NCI-H2196 (cell line): ENCODE measurements at regions not wholly inside any gene's neighbourhood (a gene's known extent, or its start where the extent isn't known, plus 50 kb on each side); places are given as distances from the start of the nearest gene placed in this dataset.

ENCODE experiments used
- DNase-seq: peaks from one replicate; lab custom pipeline; 2025; ENCODE audit not compliant: unreplicated experiment; lab: John Stamatoyannopoulos, UW

DNA sequence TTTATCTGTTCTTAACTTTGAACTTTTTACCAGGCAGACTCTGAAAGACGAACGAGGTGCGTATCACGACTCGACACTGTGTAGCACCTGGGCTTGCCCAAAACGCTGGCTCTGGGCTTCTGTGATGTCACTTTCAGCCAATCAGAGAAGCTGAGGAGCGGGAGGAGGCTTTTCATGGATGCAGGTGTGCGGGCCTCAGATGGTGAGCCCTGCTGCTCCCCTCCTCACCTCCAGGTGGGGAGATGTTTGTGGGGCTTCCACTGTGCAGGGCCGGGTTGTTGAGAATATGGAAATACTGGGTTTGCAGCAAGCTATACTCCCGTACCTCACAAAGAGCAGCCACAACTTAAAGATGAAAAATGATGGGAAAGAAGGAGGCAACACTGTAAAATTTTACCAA, 246.3 kb downstream of the IRX2 start:
- no peak for DNase-seq

GRCh38 chr5:2502970-2503594, 248.4 kb downstream of the IRX2 start:
- DNase-seq: no peak

- no peak for DNase-seq
Observed at GRCh38 chr5:2499917-2500316, 251.6 kb downstream of the IRX2 start.

GRCh38 chr5:2496891-2497290, 254.6 kb downstream of the IRX2 start:
- DNase-seq: no peak

DNA sequence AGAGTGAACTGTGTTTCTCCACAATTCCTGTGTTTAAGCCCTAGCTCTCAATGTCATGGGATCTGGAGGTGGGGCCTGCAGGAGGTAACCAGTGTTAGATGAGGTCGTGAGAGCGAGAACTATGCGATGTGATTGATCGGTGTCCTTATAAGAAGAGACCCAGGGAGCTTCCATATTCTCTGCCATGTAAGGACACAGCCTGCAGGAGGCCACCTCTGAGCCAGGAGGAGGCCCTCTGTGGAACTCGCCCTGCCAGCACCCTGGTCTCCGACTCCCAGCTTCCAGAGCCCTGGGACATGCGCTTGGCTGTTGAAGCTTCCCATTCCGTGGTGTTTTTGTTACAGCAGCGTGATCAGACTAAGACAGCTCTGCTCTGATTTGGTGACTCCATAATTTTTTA, 255.4 kb downstream of the IRX2 start:
- DNase-seq: no peak

DNA sequence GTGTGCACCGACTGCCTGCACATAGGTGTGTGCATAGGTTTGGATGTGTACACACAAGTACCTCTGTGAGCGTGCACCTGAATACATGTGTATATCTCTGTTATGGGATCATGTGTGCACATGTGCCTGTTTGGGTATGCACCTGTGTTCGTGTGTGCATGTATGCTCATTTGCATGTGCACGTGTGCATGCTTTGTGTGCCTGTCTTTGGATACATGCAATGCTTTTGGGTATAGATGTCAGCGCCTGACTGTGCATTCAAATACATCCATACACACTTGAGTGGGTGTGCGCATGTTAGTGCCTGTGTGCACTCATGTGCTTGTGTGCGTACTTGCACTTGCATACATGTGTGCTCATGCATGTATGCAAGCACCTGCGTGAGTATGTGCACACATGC, 258.1 kb downstream of the IRX2 start:
- DNase-seq: no peak

GRCh38 chr5:2492476-2492875, 259.0 kb downstream of the IRX2 start:
- DNase-seq: no peak

GRCh38 chr5:2491846-2492245, 259.6 kb downstream of the IRX2 start:
- no peak for DNase-seq

- DNase-seq: no peak
Observed at GRCh38 chr5:2489306-2489705, 262.2 kb downstream of the IRX2 start.

GRCh38 chr5:2488593-2488992, 262.9 kb downstream of the IRX2 start:
- no peak for DNase-seq

DNA sequence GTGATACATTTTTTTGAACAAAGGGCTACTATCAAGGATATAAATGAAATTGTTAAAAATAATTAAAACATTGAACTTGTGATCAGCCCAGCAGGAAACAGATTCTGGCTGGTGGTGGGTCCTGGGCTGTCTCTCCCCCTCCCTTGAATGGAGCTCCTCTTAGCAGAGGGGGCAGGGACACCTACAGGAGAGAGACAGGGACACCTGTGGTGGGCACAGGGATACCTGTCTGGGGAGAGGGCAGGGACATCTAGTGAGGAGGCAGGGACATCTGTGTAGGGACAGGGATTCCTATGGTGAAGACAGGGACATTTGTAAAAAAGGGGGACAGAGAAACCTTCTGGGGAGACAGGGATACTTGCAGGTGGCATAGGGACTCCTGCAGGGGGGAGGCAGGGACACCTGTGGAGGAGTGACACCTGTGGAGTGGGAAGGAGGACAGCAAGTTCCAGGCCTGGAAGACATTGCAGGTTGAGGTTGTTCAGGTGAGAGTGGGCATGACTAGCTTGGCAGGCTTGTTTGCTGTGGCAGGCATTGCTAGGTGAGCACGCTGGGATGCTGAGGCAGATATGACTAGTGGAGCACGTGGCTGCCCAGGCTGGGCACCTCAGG, 264.2 kb downstream of the IRX2 start:
- DNase-seq: no peak

DNA sequence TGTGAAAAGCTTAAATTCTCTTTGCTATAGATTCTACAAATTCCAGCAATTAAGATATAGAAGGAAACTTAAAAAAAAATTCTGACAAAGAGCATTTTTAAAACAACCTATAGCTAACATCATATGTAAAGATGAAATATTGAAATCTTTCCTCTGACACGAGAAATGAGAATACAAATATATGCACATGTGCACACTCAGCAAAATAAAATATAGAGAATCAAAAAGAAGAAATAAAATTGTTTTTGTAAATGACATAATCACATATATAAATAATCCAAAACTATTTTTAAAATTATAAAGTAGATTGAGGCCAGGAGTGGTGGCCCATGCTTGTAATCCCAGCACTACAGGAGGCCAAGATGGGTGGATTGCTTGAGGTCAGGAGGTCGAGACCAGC, 265.1 kb downstream of the IRX2 start:
- no peak for DNase-seq

GRCh38 chr5:2482778-2483177, 268.7 kb downstream of the IRX2 start:
- DNase-seq: no peak

DNA sequence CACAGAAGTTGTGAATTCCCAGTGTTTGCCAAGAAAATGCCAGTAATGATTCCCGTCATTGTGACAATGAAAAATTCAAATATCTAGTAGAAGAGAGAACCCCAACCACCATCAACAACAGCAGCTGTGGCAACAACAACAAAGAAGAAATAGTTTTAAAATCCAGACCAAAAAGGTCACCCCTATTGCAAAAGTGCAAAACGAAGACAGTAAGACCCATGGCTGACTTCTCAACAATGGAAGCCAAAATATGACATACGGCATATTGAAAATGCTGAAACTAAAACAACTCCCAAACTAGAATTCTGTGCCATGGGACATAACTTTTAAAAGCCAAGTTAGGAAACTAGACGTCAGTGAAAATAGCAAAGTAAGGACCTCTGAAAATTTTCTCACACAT, 270.6 kb downstream of the IRX2 start:
- no peak for DNase-seq

DNA sequence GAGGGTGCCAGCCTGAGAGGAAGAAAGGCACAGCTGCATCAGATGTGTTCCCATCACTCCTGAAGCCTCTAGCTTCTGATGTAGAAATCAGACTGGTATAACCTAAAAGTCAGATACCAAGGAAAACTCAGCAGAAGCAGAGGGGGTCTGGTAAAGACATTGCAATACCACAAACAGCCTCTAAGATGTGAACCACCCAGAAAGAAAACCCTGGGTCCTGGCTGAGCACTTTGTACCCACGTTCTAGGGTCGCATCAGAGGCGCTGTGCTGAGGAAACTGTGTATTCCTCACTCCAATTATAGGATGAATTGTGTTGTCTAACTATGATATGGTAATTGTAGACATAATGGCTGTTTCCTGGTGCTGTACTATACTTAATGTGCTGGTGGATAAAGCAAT, 275.6 kb downstream of the IRX2 start:
- no peak for DNase-seq

- DNase-seq: no peak
Observed at GRCh38 chr5:2472670-2473069, 278.8 kb downstream of the IRX2 start.

DNA sequence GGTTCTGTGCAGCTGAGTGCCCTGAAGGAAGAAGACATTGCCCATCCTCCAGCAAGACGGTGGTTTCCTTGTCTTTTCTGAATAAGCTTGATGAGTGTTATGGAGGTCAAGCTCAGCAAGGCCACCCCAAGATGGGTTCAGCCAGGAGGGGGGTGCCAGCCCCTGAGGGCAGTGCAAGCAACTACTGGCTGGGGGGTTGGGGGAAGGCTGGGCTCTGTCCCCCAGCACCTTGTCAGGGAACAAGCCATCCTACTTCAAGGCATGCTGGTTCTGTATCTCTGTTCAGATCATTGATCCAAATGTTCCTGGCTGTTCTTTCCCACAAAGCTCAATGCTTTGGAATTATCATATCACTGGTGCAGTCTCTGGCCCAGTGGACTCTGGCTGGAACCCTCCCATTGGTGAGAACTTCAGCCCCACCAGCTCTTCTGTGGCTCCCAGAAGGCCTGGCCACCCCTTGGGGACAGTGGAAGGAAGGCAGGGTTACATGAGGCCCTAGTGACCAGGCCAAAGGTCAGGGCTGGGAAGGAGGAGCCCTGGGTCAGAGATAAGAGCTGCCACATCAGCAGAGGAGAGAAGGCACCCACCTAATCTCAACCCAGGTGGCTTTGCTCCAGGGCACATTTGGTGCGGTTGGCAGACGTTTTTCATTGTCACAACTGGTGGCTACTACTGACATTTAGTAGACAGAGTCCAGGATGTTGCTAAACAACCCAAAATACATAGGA, 280.2 kb downstream of the IRX2 start:
- no peak for DNase-seq

DNA sequence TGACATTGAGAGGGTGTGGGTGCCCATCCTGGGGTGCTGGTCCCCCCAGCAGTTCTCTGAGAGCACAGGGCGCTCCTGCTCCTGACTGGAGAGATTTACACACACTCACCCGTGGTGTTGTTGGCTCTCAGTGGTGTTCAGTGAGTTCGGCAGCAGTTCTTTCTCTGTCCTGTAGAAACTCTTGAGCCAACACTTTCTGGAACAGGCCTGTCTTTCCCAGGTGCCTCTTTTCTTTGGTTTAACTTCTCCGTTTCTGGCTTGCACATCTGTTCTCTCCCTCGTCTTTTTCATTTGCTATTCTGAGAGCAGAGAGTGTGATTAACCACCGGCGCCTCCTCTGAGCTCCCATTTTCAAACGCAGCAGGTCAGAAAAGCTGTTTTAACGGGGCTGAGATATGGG, 284.5 kb downstream of the IRX2 start:
- DNase-seq: no peak

- no peak for DNase-seq
Observed at GRCh38 chr5:2465383-2465782, 286.1 kb downstream of the IRX2 start.

GRCh38 chr5:2464141-2464540, 287.3 kb downstream of the IRX2 start:
- DNase-seq: no peak

GRCh38 chr5:2461701-2462691, 289.5 kb downstream of the IRX2 start:
- DNase-seq: no peak
